ENCODE measurements at regions not wholly inside any gene's neighbourhood (a gene's known extent, or its start where the extent isn't known, plus 50 kb on each side); places are given as distances from the start of the nearest gene placed in this dataset.
"Not testable (repeated sequence)": the region's sequence is repeated elsewhere in the genome, so short reads cannot be mapped to it uniquely, and the experiment has no call there.

- Histone ChIP-seq H3K4me1 (no peaks in the 10 kb centered on the region), H3K9me3 (peaks cover 10% of the 10 kb centered on the region), H3K4me3 (no peak overlapping the region), H3K27me3 (ENCODE audit: low read depth) (no peaks in the 10 kb centered on the region), H3K36me3 (no peaks in the 10 kb centered on the region), H3K27ac (no peak overlapping the region)
- intact Hi-C loops (cut with DNase I): no loop called here
- ATAC-seq (peak in 1 of 2 donors; percentile 39), DNase-seq (no peak)
- TF ChIP-seq, protein P1, sequence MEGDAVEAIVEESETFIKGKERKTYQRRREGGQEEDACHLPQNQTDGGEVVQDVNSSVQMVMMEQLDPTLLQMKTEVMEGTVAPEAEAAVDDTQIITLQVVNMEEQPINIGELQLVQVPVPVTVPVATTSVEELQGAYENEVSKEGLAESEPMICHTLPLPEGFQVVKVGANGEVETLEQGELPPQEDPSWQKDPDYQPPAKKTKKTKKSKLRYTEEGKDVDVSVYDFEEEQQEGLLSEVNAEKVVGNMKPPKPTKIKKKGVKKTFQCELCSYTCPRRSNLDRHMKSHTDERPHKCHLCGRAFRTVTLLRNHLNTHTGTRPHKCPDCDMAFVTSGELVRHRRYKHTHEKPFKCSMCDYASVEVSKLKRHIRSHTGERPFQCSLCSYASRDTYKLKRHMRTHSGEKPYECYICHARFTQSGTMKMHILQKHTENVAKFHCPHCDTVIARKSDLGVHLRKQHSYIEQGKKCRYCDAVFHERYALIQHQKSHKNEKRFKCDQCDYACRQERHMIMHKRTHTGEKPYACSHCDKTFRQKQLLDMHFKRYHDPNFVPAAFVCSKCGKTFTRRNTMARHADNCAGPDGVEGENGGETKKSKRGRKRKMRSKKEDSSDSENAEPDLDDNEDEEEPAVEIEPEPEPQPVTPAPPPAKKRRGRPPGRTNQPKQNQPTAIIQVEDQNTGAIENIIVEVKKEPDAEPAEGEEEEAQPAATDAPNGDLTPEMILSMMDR (IDR thresholded peaks at IDR 0.05): no peak
These were observed 59.5 kb upstream of the THUMPD2 start for GRCh38 chr2:39838589-39838988.

GRCh38 chr2:39837856-39838453, 58.9 kb upstream of the THUMPD2 start:
- Histone ChIP-seq H3K27ac (no peak overlapping the region), H3K27me3 (ENCODE audit: low read depth) (no peaks in the 10 kb centered on the region), H3K4me3 (no peak overlapping the region), H3K9me3 (peaks cover 10% of the 10 kb centered on the region), H3K4me1 (no peaks in the 10 kb centered on the region), H3K36me3 (no peaks in the 10 kb centered on the region)
- TF ChIP-seq, protein P1 (IDR thresholded peaks at IDR 0.05): peak; percentile 63
- ATAC-seq (peak; percentile 42 to 68), DNase-seq (no peak)
- intact Hi-C loops (cut with DNase I): no loop called here

GRCh38 chr2:39836638-39837037, 57.6 kb upstream of the THUMPD2 start:
- Histone ChIP-seq H3K27me3 (ENCODE audit: low read depth) (no peaks in the 10 kb centered on the region), H3K36me3 (no peaks in the 10 kb centered on the region), H3K9me3 (peaks cover 10% of the 10 kb centered on the region), H3K4me1 (no peaks in the 10 kb centered on the region), H3K4me3 (no peak overlapping the region), H3K27ac (no peak overlapping the region)
- no peak for ATAC-seq
- no peak for DNase-seq
- intact Hi-C loops (cut with DNase I): no loop called here
- TF ChIP-seq, protein P1 (IDR thresholded peaks at IDR 0.05): no peak

- Histone ChIP-seq H3K27me3 (ENCODE audit: low read depth) (no peaks in the 10 kb centered on the region), H3K36me3 (no peaks in the 10 kb centered on the region), H3K9me3 (peaks cover 10% of the 10 kb centered on the region), H3K4me1 (no peaks in the 10 kb centered on the region), H3K27ac (no peak overlapping the region), H3K4me3 (no peak overlapping the region)
- intact Hi-C loops (cut with DNase I): no loop called here
- TF ChIP-seq, protein P1 (IDR thresholded peaks at IDR 0.05): no peak
- DNase-seq (no peak), ATAC-seq (no peak)
These were observed 55.4 kb upstream of the THUMPD2 start for GRCh38 chr2:39834426-39834825.

DNA sequence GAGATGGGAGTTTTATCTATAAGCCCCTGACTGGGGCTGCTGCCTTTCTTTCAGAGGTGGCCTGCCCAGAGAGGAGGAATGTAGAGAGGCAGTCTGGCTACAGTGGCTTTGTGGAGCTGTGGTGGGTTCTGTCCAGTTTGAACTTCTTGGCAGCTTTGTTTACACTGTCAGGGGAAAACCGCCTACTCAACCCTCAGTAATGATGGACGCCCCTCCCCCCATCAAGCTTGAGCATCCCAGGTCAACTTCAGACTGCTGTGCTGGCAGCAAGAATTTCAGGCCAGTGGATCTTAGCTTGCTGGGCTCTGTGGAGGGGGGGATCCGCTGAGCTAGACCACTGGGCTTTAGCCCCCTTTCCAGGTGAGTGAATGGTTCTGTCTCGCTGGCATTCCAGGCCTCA, 51.6 kb upstream of the THUMPD2 start:
- H3K27ac ChIP-seq; intact Hi-C loops (cut with DNase I); ATAC-seq; H3K9me3 ChIP-seq; DNase-seq; H3K4me3 ChIP-seq; H3K27me3 ChIP-seq (ENCODE audit: low read depth); H3K4me1 ChIP-seq; H3K36me3 ChIP-seq: not testable (repeated sequence)

Data from lower lobe of right lung (tissue), 2 donors.